GM19239 (cell line): ENCODE measurements at regions not wholly inside any gene's neighbourhood (a gene's known extent, or its start where the extent isn't known, plus 50 kb on each side); places are given as distances from the start of the nearest gene placed in this dataset.

ENCODE experiments used
- DNase-seq: peaks from one replicate; pipeline ENCODE4 v3.0.0; 2011; ENCODE audit warnings: low spot score; ENCODE audit not compliant: insufficient read length
- FAIRE-seq: peaks from 2 replicates; lab custom pipeline; 2011; peaks lifted over from hg19 to GRCh38; lab: Jason Lieb, UNC

DNA sequence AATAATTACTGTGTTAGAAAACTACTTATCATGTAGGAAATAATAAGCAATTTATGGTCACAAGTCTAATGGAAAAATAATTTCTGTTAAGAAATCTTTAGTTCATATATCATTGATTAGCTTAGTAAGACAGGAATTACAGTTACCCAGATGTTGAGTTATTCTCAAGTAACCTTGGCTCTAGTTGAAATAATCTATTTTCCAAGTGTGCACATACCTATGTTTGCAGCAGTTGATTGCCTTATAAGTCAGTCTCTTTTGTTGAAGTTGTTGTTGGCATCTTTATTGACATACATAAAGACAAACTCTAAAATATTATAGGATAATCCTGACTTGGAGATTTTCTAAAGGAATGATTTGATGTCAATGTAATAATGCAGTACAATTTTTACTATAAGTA lies 511.4 kb upstream of the KLF12 start:
- DNase-seq (no peak), FAIRE-seq (no peak)

DNA sequence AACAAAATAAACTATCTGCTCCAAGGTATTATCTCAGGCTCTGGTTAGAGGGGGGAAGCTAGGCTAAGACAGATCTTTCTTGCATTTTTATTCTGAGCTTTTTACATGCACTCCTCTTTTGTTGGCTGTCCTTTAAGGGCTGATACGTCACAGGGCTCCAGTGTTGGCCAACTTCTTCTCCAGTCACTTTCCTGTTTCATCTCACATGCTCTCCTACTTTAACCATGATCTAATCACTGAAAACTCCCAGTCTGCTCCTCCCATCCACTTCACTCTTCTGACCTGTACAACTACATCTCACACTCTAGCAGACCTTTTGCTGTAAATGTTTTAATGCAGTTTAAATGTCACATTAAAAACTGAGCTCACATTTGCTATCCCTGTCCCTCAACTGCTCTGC lies 510.0 kb upstream of the KLF12 start:
- FAIRE-seq (no peak), DNase-seq (no peak)

GRCh38 chr13:74641586-74641985 lies 507.4 kb upstream of the KLF12 start:
- FAIRE-seq = no peak
- DNase-seq = no peak

- FAIRE-seq (no peak), DNase-seq (no peak)
Measured at GRCh38 chr13:74633734-74634133, 499.5 kb upstream of the KLF12 start.

DNA sequence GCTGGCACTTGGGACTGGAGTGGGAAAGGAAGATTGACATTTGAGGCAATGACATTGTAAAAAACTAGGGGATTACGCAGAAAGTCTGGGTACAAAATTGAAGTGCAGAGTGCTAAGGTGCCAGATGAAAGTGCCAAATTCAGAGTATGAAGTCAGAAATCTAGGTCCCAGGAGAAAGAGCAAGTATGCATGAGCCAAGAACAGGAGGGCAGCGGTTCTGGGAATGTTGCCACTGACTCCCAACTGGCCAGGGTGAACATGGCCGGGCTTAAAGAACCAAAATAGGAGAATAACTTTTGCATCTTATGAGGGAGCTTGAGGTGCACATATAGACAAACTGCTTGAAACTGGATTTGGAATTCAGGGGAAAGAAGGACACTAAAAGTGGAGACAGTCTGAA lies 495.8 kb upstream of the KLF12 start:
- DNase-seq (no peak), FAIRE-seq (no peak)

- FAIRE-seq (no peak), DNase-seq (no peak)
Measured at GRCh38 chr13:74625541-74625940, 491.3 kb upstream of the KLF12 start.

GRCh38 chr13:74623761-74624160 lies 489.6 kb upstream of the KLF12 start:
- FAIRE-seq = no peak
- no peak for DNase-seq

DNA sequence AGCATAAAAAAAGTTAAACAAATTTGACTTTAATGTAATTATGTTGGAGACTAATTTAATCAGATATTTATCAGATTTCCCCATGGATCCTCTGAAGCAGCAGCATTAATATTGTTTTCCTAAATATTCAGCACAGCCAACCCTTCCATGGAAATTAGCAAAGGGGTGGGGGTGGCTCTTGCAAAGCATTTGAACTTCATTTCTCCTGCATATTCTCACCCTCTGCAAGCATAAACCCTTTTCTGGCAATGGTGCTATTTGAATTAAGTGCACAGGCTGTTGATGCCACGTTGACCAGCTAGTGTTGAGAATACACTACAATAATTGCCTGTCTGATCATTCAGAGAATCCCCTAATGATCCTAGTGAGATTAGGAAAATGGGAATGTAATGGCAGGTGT lies 488.1 kb upstream of the KLF12 start:
- FAIRE-seq = no peak

GRCh38 chr13:74620711-74621110 lies 486.5 kb upstream of the KLF12 start:
- FAIRE-seq = no peak

More for the DNA sequence above, 488.1 kb upstream of the KLF12 start:
- DNase-seq = no peak

DNA sequence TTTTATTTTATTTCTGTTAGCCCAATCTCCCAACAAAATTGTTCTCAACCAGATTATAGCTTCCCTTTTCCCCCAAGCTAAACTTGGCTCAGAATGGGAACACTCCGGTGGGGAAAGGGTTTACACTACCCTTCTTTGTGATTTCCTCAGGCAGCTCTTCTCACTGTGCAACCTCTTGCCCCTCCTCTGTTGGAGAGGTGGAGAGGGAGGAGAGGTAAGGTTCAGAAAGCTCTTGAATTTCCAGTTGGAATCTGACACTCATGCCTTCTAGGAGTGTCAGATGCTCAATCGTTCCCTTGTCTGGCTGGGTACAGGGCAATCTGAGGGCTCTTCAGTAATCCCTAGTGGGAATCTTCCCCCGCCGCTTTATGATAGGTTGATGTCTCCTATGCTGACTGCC lies 486.1 kb upstream of the KLF12 start:
- no peak for FAIRE-seq
- no peak for DNase-seq

More at GRCh38 chr13:74620711-74621110, 486.5 kb upstream of the KLF12 start:
- DNase-seq = no peak

GRCh38 chr13:74597526-74597925 lies 463.3 kb upstream of the KLF12 start:
- DNase-seq = no peak
- no peak for FAIRE-seq

DNA sequence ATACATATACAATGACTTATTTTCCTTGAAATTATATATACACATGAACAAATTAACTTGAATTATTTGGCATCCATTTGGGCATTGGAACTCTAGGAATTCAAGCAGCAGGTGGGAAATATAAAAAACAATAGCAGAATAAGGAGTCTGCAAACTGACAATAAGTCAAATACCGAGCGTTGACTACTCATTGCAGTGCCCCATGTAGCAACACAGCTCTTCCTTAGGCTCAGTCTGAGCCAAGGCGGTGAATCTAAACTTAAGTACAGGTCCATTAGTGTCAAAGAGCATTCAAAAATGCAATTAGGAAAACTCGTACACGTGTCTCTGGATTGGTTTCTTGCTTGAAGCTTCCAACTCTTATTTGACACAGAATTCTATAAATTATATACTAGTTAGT lies 462.5 kb upstream of the KLF12 start:
- no peak for FAIRE-seq

DNA sequence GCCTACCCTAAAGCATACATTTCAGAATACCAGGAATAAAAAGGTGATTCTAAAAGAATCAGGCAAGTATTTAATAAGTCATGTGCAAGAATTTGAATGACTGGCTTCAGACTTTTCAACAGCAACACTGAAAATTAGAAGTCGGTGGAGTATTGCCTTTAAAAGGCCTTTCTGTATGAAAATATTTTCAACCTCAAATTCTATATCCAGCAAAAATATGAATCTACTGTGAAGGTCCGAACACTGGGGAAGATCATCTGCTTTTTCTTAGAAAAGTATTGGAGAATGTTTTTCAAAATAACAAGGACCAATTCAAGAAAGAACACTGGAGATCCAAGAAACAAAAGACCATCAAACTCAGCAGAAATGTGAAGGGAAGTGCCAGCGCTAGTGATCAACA lies 459.5 kb upstream of the KLF12 start:
- FAIRE-seq (no peak), DNase-seq (no peak)

More for the DNA sequence above, 462.5 kb upstream of the KLF12 start:
- DNase-seq = no peak

DNA sequence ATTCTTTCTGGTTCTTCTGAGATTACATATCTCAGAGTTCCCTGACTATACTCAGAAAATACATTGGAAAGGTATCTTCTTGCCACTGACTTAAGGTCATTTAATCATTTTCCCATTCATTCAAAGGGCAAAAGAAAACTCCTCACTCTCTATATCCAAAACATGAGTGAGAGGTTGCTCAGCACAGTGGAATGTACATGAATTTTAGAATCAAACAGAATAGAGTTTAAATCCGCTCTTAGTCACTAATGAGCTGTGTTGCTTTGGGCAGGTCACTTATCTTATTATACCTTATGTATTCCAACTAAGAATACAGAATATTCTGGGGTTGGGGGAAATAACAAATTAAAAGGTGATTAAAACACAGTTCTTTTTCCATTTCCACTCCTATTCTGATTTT lies 452.6 kb upstream of the KLF12 start:
- DNase-seq = no peak
- FAIRE-seq = no peak

DNA sequence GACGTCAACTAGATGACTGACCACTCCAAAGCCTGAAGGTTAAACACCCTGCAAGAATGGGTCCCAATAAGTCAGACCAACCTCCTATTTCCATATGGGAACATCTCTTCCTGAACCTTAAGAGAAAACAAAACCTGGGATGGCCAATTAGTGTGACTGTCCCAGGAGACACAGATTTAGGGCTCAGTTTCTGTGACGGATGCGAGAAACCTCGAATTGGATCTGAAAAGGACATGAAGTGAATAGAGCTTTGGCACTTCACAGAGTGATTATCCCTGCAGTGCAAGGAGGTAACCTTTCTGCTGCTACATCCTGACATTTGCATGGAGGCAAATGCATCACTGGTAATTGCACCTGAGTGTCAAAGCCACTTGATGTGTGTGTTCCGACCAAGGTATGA lies 442.2 kb upstream of the KLF12 start:
- DNase-seq = no peak
- no peak for FAIRE-seq

GRCh38 chr13:74575729-74576125 lies 441.5 kb upstream of the KLF12 start:
- FAIRE-seq = no peak
- no peak for DNase-seq

DNA sequence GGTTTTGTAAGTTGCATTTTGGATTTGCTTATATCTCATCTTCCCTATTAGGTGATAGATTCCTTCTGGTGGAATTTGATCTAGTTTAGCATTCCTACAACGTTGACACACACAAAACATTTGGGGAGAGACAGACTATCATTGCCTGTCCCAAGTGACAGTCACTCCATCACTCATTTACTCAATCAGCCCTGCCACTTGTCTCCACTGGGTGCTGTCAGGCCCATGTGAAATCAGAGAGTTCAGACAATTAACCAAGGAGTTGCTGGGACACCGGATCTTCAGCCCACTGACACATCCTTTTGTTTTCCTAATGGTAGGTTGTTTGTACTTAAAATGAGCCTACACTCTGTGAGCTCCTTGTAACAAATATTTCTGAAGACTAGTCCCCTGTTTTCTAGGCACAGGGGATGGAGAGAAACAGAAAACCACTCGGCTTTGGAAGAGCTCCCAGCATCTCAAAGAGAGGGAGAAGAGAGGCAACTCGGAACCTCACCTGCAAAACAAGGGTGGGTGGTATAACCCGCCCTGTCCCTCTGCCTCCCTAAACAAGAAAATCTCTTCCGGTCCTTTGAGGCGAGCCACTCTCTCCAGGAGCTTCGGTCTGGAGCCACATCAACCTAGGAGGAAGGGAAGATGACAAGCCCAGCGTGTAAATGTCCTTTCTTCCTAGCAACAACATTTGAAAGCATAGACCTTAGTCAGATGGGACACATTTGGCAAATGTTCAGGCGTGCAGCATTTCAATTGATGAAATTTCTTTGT lies 440.9 kb upstream of the KLF12 start:
- FAIRE-seq (no peak), DNase-seq (no peak)

DNA sequence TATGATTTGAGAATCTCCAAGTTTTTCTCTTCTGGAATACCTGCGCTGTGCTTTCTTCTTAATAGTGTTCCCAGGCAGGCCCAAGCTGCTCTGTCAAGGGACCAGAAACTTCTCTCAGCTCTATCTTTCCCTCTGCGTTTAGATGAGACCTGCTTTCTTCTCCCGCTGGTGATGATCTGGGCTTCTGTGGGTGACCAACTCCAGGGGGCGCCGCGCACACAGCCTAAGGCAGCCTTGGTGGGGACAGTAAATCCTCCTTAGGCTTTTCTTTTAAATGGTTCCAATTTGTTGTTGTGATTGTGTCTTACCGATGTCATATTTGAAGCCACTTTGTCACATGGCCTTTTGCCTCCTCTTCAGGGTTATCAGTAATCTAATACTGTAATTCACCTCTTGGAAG lies 439.4 kb upstream of the KLF12 start:
- no peak for DNase-seq
- FAIRE-seq = no peak

GRCh38 chr13:74571811-74572210 lies 437.6 kb upstream of the KLF12 start:
- no peak for FAIRE-seq

DNA sequence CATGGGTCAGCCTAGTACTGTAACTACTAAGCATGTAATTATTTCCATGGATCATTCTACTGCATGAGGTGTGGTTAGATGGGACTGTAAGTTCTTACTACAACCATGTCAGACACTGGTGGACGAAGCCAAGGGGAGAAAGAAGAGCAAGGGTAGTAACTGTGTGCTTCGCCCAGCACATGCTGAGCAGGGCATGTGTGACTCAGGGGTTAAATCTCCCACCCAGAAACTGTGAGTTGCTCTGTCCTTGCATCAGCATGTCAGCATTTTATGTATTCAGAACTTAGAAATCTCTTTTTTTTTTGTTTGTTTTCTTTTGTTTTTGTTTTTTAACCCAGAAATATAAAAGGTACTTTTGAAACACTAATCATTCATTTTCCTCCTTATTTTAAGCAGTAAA lies 436.6 kb upstream of the KLF12 start:
- DNase-seq = no peak
- FAIRE-seq = no peak

More at GRCh38 chr13:74571811-74572210, 437.6 kb upstream of the KLF12 start:
- no peak for DNase-seq

DNA sequence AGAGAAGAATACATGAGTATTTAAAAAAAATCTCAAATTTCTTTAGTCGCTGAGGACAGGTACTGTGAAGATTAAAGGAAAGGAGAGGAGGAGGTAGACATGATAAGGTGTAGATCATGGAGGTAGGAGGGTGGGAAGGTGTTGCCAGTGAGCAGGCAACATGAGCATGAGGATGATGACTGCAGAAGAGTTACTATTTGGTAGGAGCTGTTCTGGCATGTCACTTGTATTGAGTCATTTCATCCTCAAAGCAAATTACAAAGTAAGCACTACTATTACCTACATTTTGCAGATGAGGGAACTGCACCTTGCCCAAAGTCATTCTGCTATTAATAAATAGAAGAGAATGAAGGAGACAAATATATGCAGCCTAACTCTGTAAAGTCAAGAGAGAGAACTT lies 435.8 kb upstream of the KLF12 start:
- no peak for DNase-seq
- FAIRE-seq = no peak

DNA sequence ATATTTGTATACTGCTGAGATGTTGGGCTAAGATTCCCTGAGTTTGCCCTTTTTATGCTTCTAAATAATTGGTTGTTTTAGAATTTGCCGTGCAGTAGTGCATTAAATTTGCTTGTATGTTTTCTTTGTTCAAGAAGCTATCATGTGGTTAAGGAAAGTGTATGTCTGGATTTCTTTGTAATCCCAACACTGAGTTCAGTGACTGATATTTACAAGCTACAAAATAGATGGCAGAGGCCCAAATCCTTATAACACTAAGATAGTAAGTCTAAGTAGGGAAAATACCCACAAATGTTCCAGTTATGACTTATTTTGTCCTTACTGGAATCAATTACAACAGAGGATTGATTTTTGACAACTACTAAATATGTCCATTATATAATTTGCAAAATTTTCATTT lies 435.0 kb upstream of the KLF12 start:
- DNase-seq (no peak), FAIRE-seq (no peak)
